ENCODE measurements at regions not wholly inside any gene's neighbourhood (a gene's known extent, or its start where the extent isn't known, plus 50 kb on each side); places are given as distances from the start of the nearest gene placed in this dataset.

- DNase-seq (ENCODE audit: low spot score): no peak
- in situ Hi-C loops (cut with MboI; ENCODE audit: low pct_unique_long_range_greater_than_20kb, low sequenced_read_pairs, unreplicated experiment): no loop called here
- TF ChIP-seq CTCF (IDR thresholded peaks at IDR 0.05; ENCODE audit: extremely low read depth, insufficient read depth, missing control alignments): no peak
These were observed 1540.4 kb upstream of the PRMT6 start for GRCh38 chr1:105516068-105516467.

- no peak for DNase-seq (ENCODE audit: low spot score)
- in situ Hi-C loops (cut with MboI; ENCODE audit: low pct_unique_long_range_greater_than_20kb, low sequenced_read_pairs, unreplicated experiment): no loop called here
- no peak for TF ChIP-seq CTCF (IDR thresholded peaks at IDR 0.05; ENCODE audit: extremely low read depth, insufficient read depth, missing control alignments)
These were observed 1522.5 kb upstream of the PRMT6 start for GRCh38 chr1:105533996-105534395.

GRCh38 chr1:105544475-105544874, 1512.0 kb upstream of the PRMT6 start:
- in situ Hi-C loops (cut with MboI; ENCODE audit: low pct_unique_long_range_greater_than_20kb, low sequenced_read_pairs, unreplicated experiment): no loop called here
- no peak for TF ChIP-seq CTCF (IDR thresholded peaks at IDR 0.05; ENCODE audit: extremely low read depth, insufficient read depth, missing control alignments)
- no peak for DNase-seq (ENCODE audit: low spot score)

GRCh38 chr1:105556266-105556665, 1500.2 kb upstream of the PRMT6 start:
- in situ Hi-C loops (cut with MboI; ENCODE audit: low pct_unique_long_range_greater_than_20kb, low sequenced_read_pairs, unreplicated experiment): no loop called here
- TF ChIP-seq CTCF (IDR thresholded peaks at IDR 0.05; ENCODE audit: extremely low read depth, insufficient read depth, missing control alignments): no peak
- DNase-seq (ENCODE audit: low spot score): no peak

- in situ Hi-C loops (cut with MboI; ENCODE audit: low pct_unique_long_range_greater_than_20kb, low sequenced_read_pairs, unreplicated experiment): no loop called here
- no peak for TF ChIP-seq CTCF (IDR thresholded peaks at IDR 0.05; ENCODE audit: extremely low read depth, insufficient read depth, missing control alignments)
These were observed 1498.5 kb upstream of the PRMT6 start for GRCh38 chr1:105558023-105558422.

GRCh38 chr1:105565006-105565405, 1491.5 kb upstream of the PRMT6 start:
- no peak for TF ChIP-seq CTCF (IDR thresholded peaks at IDR 0.05; ENCODE audit: extremely low read depth, insufficient read depth, missing control alignments)
- in situ Hi-C loops (cut with MboI; ENCODE audit: low pct_unique_long_range_greater_than_20kb, low sequenced_read_pairs, unreplicated experiment): no loop called here
- DNase-seq (ENCODE audit: low spot score): no peak

More at GRCh38 chr1:105558023-105558422, 1498.5 kb upstream of the PRMT6 start:
- DNase-seq (ENCODE audit: low spot score): no peak

- TF ChIP-seq CTCF (IDR thresholded peaks at IDR 0.05; ENCODE audit: extremely low read depth, insufficient read depth, missing control alignments): no peak
- no peak for DNase-seq (ENCODE audit: low spot score)
- in situ Hi-C loops (cut with MboI; ENCODE audit: low pct_unique_long_range_greater_than_20kb, low sequenced_read_pairs, unreplicated experiment): no loop called here
These were observed 1470.7 kb upstream of the PRMT6 start for GRCh38 chr1:105585791-105586190.

Measured in GM13977 (cell line).